Keratinocyte (primary cell): ENCODE measurements at regions not wholly inside any gene's neighbourhood (a gene's known extent, or its start where the extent isn't known, plus 50 kb on each side); places are given as distances from the start of the nearest gene placed in this dataset.

Source experiments
- EZH2 ChIP-seq: IDR thresholded peaks from one replicate; pipeline ENCODE4 v1.6.1; 2012; ENCODE audit warnings: inconsistent platforms, mild to moderate bottlenecking, low read length, moderate library complexity
- TF ChIP-seq, protein P1 (sequence below), 3 experiments: IDR thresholded peaks in 1 of 3; conservative IDR thresholded peaks in 1 of 3; optimal IDR thresholded peaks in 1 of 3; 2 replicates in 2 of 3; 3 replicates in 1 of 3; pipeline versions ENCODE3 to v1.5.1; 2011; ENCODE audit warnings: low read length in 3 of 3, mild to moderate bottlenecking in 3 of 3, moderate library complexity in 2 of 3, control low read depth in 1 of 3, inconsistent platforms in 1 of 3; ENCODE audit not compliant: insufficient read depth in 2 of 3; ENCODE audit errors: extremely low read depth in 1 of 3

DNA sequence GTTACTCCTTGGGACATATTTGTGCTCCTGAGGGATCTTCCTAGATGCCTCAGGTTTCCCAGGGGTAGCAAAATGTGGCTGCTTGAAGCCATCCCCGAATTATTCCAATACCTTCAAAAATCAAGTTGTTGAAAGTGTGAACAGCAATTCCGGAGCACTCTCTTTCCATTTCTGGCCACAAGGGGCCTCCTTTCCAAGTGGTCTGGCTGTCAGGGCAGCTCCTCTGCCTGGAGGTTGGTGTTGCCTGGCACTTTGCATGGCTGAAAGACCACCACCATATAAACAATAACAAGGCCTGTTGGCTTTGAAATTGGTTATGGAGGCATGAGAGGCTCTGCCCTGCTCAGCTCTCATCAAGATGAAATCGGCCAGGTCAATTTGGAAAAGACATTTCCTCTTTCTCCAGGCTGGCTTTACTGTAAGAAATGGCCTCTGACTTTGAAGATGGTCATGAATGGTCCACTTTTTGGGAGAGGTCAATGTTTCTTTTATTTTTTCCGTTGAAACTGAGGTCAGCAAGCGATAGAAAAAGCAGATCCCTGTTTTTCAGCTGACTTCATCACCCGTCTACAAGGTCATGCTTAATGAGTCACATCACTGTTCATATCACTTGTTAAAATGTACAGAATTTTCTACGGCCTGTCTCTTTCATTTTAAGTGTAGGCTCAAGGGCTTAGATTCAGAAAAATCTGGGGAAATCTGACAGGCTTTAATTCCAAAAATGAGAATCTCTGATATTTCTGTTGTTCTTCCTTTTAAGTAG lies 481.1 kb upstream of the ZNF608 start:
- TF ChIP-seq, protein P1, sequence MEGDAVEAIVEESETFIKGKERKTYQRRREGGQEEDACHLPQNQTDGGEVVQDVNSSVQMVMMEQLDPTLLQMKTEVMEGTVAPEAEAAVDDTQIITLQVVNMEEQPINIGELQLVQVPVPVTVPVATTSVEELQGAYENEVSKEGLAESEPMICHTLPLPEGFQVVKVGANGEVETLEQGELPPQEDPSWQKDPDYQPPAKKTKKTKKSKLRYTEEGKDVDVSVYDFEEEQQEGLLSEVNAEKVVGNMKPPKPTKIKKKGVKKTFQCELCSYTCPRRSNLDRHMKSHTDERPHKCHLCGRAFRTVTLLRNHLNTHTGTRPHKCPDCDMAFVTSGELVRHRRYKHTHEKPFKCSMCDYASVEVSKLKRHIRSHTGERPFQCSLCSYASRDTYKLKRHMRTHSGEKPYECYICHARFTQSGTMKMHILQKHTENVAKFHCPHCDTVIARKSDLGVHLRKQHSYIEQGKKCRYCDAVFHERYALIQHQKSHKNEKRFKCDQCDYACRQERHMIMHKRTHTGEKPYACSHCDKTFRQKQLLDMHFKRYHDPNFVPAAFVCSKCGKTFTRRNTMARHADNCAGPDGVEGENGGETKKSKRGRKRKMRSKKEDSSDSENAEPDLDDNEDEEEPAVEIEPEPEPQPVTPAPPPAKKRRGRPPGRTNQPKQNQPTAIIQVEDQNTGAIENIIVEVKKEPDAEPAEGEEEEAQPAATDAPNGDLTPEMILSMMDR (optimal IDR thresholded peaks at IDR 0.05 in 1 of 3, IDR thresholded peaks at IDR 0.05 in 1 of 3, conservative IDR thresholded peaks at IDR 0.05 in 1 of 3; ENCODE audit: extremely low read depth in 1 of 3, insufficient read depth in 2 of 3, low read length in 3 of 3) = peak; percentile 54 to 60 (median 58)
- TF ChIP-seq EZH2 = no peak
